ENCODE measurements at regions not wholly inside any gene's neighbourhood (a gene's known extent, or its start where the extent isn't known, plus 50 kb on each side); places are given as distances from the start of the nearest gene placed in this dataset.

- DNase-seq: no peak
- Histone ChIP-seq H3F3A (replicated peaks; ENCODE audit: insufficient read depth) (no peaks in the 10 kb centered on the region), H3K4me2 (no peak overlapping the region), H3K9me2 (no peaks in the 10 kb centered on the region), H3K27ac (ENCODE audit: low read depth in 2 of 2, low read length in 1 of 2) (peak overlapping the region in 1 of 2 experiments; percentile 75; a peak in 1 of 4 replicates), H3K4me3 (ENCODE audit: low read depth in 2 of 2, low read length in 1 of 2) (no peak overlapping the region), H2AFZ (ENCODE audit: low read depth) (no peak overlapping the region), H3K4me1 (ENCODE audit: control insufficient read depth in 1 of 2, insufficient read depth in 2 of 2, low read depth in 1 of 2, low read length in 1 of 2) (peaks cover 0 to 13% of the 10 kb centered on the region in 2 experiments; a peak in 2 of 4 replicates), H3K79me2 (ENCODE audit: insufficient read depth) (no peaks in the 10 kb centered on the region), H3K27me3 (ENCODE audit: insufficient read depth) (no peaks in the 10 kb centered on the region), H3K9me3 (no peaks in the 10 kb centered on the region), H4K20me1 (ENCODE audit: insufficient read depth) (no peaks in the 10 kb centered on the region), H3K36me3 (replicated peaks in 1 of 2; ENCODE audit: control insufficient read depth in 1 of 2, insufficient read depth in 2 of 2, low read length in 1 of 2) (no peaks in the 10 kb centered on the region), H3K9ac (no peak overlapping the region)
- TF ChIP-seq RFX5 (IDR thresholded peaks at IDR 0.05; ENCODE audit: low read length): no peak
- no peak for TF ChIP-seq CHD2 (IDR thresholded peaks at IDR 0.05; ENCODE audit: low read length, partially characterized antibody)
- TF ChIP-seq, protein P1, sequence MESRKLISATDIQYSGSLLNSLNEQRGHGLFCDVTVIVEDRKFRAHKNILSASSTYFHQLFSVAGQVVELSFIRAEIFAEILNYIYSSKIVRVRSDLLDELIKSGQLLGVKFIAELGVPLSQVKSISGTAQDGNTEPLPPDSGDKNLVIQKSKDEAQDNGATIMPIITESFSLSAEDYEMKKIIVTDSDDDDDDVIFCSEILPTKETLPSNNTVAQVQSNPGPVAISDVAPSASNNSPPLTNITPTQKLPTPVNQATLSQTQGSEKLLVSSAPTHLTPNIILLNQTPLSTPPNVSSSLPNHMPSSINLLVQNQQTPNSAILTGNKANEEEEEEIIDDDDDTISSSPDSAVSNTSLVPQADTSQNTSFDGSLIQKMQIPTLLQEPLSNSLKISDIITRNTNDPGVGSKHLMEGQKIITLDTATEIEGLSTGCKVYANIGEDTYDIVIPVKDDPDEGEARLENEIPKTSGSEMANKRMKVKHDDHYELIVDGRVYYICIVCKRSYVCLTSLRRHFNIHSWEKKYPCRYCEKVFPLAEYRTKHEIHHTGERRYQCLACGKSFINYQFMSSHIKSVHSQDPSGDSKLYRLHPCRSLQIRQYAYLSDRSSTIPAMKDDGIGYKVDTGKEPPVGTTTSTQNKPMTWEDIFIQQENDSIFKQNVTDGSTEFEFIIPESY (IDR thresholded peaks at IDR 0.05; ENCODE audit: borderline replicate concordance, low read depth): no peak
- no peak for TF ChIP-seq TEAD4 (IDR thresholded peaks at IDR 0.05; ENCODE audit: borderline replicate concordance, insufficient read depth)
- TF ChIP-seq FOXJ3 (CRISPR knock-in tag; IDR thresholded peaks at IDR 0.05): no peak
- TF ChIP-seq MEF2A (IDR thresholded peaks at IDR 0.05; ENCODE audit: borderline replicate concordance, low read depth): no peak
- POLR2A ChIA-PET: no interaction called here
- CTCF ChIA-PET: no interaction called here
- 66% methylated on average over 1 of the region's 1 CpG for WGBS (ENCODE audit: low lambda C conversion rate)
Measured at GRCh38 chr5:120256376-120256775, 207.7 kb upstream of the PRR16 start.

- no peaks in the 10 kb centered on the region for H3K9me2 ChIP-seq
- H3K4me3 ChIP-seq (ENCODE audit: low read depth in 2 of 2, low read length in 1 of 2): no peak overlapping the region
- 43% methylated on average over 3 of the region's 3 CpGs for WGBS (ENCODE audit: low lambda C conversion rate)
- H3K9ac ChIP-seq: no peak overlapping the region
- peak overlapping the region; percentile 75 for H2AFZ ChIP-seq (ENCODE audit: low read depth)
- no peaks in the 10 kb centered on the region for H3K27me3 ChIP-seq (ENCODE audit: insufficient read depth)
- peak; percentile 21 for DNase-seq
- H3K79me2 ChIP-seq (ENCODE audit: insufficient read depth): no peaks in the 10 kb centered on the region
- H3F3A ChIP-seq (replicated peaks; ENCODE audit: insufficient read depth): no peaks in the 10 kb centered on the region
- peaks cover 0 to 13% of the 10 kb centered on the region in 2 experiments; a peak in 2 of 4 replicates for H3K4me1 ChIP-seq (ENCODE audit: control insufficient read depth in 1 of 2, insufficient read depth in 2 of 2, low read depth in 1 of 2, low read length in 1 of 2)
- H3K36me3 ChIP-seq (replicated peaks in 1 of 2; ENCODE audit: control insufficient read depth in 1 of 2, insufficient read depth in 2 of 2, low read length in 1 of 2): no peaks in the 10 kb centered on the region
- peak overlapping the region; percentile 26; the same call in 1 of the 2 replicates for H3K4me2 ChIP-seq
- no peaks in the 10 kb centered on the region for H4K20me1 ChIP-seq (ENCODE audit: insufficient read depth)
- ChIA-PET CTCF (interaction anchor here (0.6 to 1.4 kb wide), 3 partner anchors 190 to 279 kb away, joined by 3 to 4 read pairs (median 3); no protein-coding TSS in a partner anchor), POLR2A (no interaction called here)
- no peaks in the 10 kb centered on the region for H3K9me3 ChIP-seq
- peak overlapping the region; percentile 3 to 95; a peak in 3 of 4 replicates for H3K27ac ChIP-seq (ENCODE audit: low read depth in 2 of 2, low read length in 1 of 2)
- no peak; the same call in 1 of the 2 replicates for TF ChIP-seq NFIC (IDR thresholded peaks at IDR 0.05; ENCODE audit: borderline replicate concordance)
- no peak for TF ChIP-seq USF1 (IDR thresholded peaks at IDR 0.05; ENCODE audit: borderline replicate concordance, low read depth)
- no peak for TF ChIP-seq PBX3 (IDR thresholded peaks at IDR 0.05)
- TF ChIP-seq RFX5 (IDR thresholded peaks at IDR 0.05; ENCODE audit: low read length): no peak
- peak; percentile 92 for TF ChIP-seq RCOR1 (IDR thresholded peaks at IDR 0.05; ENCODE audit: low read length)
- TF ChIP-seq ELF1 (IDR thresholded peaks at IDR 0.05): no peak
- no peak for TF ChIP-seq MEF2A (IDR thresholded peaks at IDR 0.05; ENCODE audit: borderline replicate concordance, low read depth)
- peak; percentile 52; the same call in 1 of the 2 replicates for TF ChIP-seq TEAD4 (IDR thresholded peaks at IDR 0.05; ENCODE audit: borderline replicate concordance, insufficient read depth)
- no peak for TF ChIP-seq CTCF (IDR thresholded peaks at IDR 0.05)
- TF ChIP-seq YY1 (IDR thresholded peaks at IDR 0.05; ENCODE audit: low read depth): no peak
- TF ChIP-seq REST (IDR thresholded peaks at IDR 0.05; ENCODE audit: low read depth, low read length): no peak
- TF ChIP-seq, protein P2, sequence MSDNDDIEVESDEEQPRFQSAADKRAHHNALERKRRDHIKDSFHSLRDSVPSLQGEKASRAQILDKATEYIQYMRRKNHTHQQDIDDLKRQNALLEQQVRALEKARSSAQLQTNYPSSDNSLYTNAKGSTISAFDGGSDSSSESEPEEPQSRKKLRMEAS (IDR thresholded peaks at IDR 0.05; ENCODE audit: low read depth): no peak
- TF ChIP-seq SMC3 (IDR thresholded peaks at IDR 0.05; ENCODE audit: low read depth, low read length): peak; percentile 10; the same call in 1 of the 2 replicates
Measured at GRCh38 chr5:120257358-120257971, 206.6 kb upstream of the PRR16 start.
